Breast epithelium (tissue), 4 donors: ENCODE measurements at regions not wholly inside any gene's neighbourhood (a gene's known extent, or its start where the extent isn't known, plus 50 kb on each side); places are given as distances from the start of the nearest gene placed in this dataset.

ENCODE experiments used
- DNase-seq, 2 donors: peaks; one replicate each; pipeline ENCODE4 v3.0.0-alpha.2; 2019; ENCODE audit warnings: low spot score in 2 of 2
- H3K27ac ChIP-seq, 2 donors: fragments of 200-600 bp; sonication (generic) in 1 of 2; one replicate each; pipeline ENCODE4 v1.5.1; 2016 to 2019; ENCODE audit warnings: mild to moderate bottlenecking in 1 of 2
- H3K27me3 ChIP-seq, 2 donors: fragments of 200-600 bp; sonication (generic) in 1 of 2; one replicate each; pipeline versions ENCODE4 v1.5.1 to v1.6.0; 2017 to 2019; ENCODE audit warnings: control low read depth in 1 of 2, mild to moderate bottlenecking in 1 of 2
- H3K36me3 ChIP-seq: fragments of 200-600 bp; one replicate; pipeline ENCODE4 v1.5.1; 2019
- H3K4me1 ChIP-seq, 2 donors: fragments of 200-600 bp; sonication (generic); one replicate each; pipeline ENCODE4 v1.5.1; 2016 to 2019; ENCODE audit warnings: control low read depth in 1 of 2
- H3K4me3 ChIP-seq, 3 donors: fragments of 200-600 bp; sonication (generic); 1 replicate in 2 of 3; 2 replicates in 1 of 3; pipeline ENCODE4 v1.5.1; 2016 to 2019; ENCODE audit warnings: mild to moderate bottlenecking in 3 of 3, moderate library complexity in 2 of 3
- H3K9me3 ChIP-seq, 2 donors: fragments of 200-600 bp; sonication (generic) in 1 of 2; one replicate each; pipeline ENCODE4 v1.5.1; 2016 to 2019; ENCODE audit warnings: control low read depth in 1 of 2
- CTCF ChIP-seq, 3 donors: fragments of 450-650 bp; IDR thresholded peaks; one replicate each; pipeline ENCODE4 v1.5.1; 2016 to 2017; ENCODE audit warnings: antibody characterized with exemption in 3 of 3, mild to moderate bottlenecking in 3 of 3, moderate library complexity in 3 of 3
- POLR2A ChIP-seq: fragments of 450-650 bp; IDR thresholded peaks from one replicate; pipeline ENCODE4 v1.6.1; 2016; ENCODE audit warnings: antibody characterized with exemption, mild to moderate bottlenecking, moderate library complexity
- POLR2AphosphoS5 ChIP-seq, 3 donors: sonication (generic); formaldehyde crosslinking; IDR thresholded peaks; one replicate each; pipeline ENCODE4 v1.6.1; 2017; ENCODE audit warnings: antibody characterized with exemption in 3 of 3
- intact Hi-C: fragments of 100-400 bp; cut with DNase I; formaldehyde crosslinking; loops from one replicate; pipeline ENCODE4 v1.15.1; 2023; ENCODE audit warnings: low total_unique reads

GRCh38 chr3:13132731-13133410 lies 59.6 kb upstream of the IQSEC1 start:
- no peaks in the 10 kb centered on the region for H3K27me3 ChIP-seq
- no peaks in the 10 kb centered on the region for H3K4me1 ChIP-seq
- H3K4me3 ChIP-seq = no peak overlapping the region
- intact Hi-C loops = no loop called here
- TF ChIP-seq POLR2A (no peak), CTCF (IDR thresholded peaks at IDR 0.05) (no peak), POLR2AphosphoS5 (IDR thresholded peaks at IDR 0.05) (no peak)
- no peak for DNase-seq
- H3K27ac ChIP-seq = no peak overlapping the region
- H3K9me3 ChIP-seq = no peaks in the 10 kb centered on the region
- H3K36me3 ChIP-seq = no peaks in the 10 kb centered on the region

GRCh38 chr3:13132281-13132680 lies 59.1 kb upstream of the IQSEC1 start:
- Histone ChIP-seq H3K27ac (no peak overlapping the region), H3K4me1 (no peaks in the 10 kb centered on the region), H3K9me3 (no peaks in the 10 kb centered on the region), H3K4me3 (no peak overlapping the region), H3K36me3 (no peaks in the 10 kb centered on the region), H3K27me3 (no peaks in the 10 kb centered on the region)
- no peak for TF ChIP-seq CTCF (IDR thresholded peaks at IDR 0.05)
- no peak for TF ChIP-seq POLR2A
- no peak for TF ChIP-seq POLR2AphosphoS5 (IDR thresholded peaks at IDR 0.05)
- intact Hi-C loops = no loop called here
- DNase-seq = no peak

- H3K4me3 ChIP-seq = no peak overlapping the region
- no peaks in the 10 kb centered on the region for H3K27me3 ChIP-seq
- H3K9me3 ChIP-seq = no peaks in the 10 kb centered on the region
- no peaks in the 10 kb centered on the region for H3K4me1 ChIP-seq
- no peak for DNase-seq
- TF ChIP-seq POLR2AphosphoS5 (IDR thresholded peaks at IDR 0.05) (no peak), POLR2A (no peak), CTCF (IDR thresholded peaks at IDR 0.05) (no peak)
- no peak overlapping the region for H3K27ac ChIP-seq
- no peaks in the 10 kb centered on the region for H3K36me3 ChIP-seq
- intact Hi-C loops = no loop called here
These were observed 57.4 kb upstream of the IQSEC1 start for GRCh38 chr3:13130464-13131193.

GRCh38 chr3:13125092-13126015 lies 52.1 kb upstream of the IQSEC1 start:
- no peaks in the 10 kb centered on the region for H3K27me3 ChIP-seq
- H3K4me3 ChIP-seq = no peak overlapping the region
- intact Hi-C loops = no loop called here
- H3K9me3 ChIP-seq = no peaks in the 10 kb centered on the region
- TF ChIP-seq POLR2A = no peak
- no peak for TF ChIP-seq POLR2AphosphoS5 (IDR thresholded peaks at IDR 0.05)
- no peak for TF ChIP-seq CTCF (IDR thresholded peaks at IDR 0.05)
- H3K36me3 ChIP-seq = no peaks in the 10 kb centered on the region
- H3K27ac ChIP-seq = no peak overlapping the region
- H3K4me1 ChIP-seq = no peaks in the 10 kb centered on the region
- DNase-seq = no peak
